ENCODE measurements at regions not wholly inside any gene's neighbourhood (a gene's known extent, or its start where the extent isn't known, plus 50 kb on each side); places are given as distances from the start of the nearest gene placed in this dataset.

DNA sequence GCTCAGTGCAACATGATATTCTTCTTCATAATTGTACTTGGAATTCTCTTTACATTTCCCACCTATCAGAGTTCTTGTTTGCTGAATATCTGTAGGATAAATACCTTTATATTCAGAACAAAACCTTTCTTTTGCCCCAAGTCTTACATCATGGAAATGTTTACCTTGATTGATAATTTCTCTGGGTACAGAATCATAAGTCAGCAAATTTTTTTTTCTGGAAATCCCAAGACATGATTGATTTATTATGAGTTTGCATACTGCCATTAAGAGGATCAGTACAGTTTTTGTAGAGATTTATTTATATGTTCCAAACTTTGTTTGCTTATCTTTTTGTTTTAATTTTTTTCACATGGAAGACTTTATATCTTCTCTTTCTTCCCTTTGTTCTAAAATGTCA, 699.8 kb upstream of the KIF2B start:
- Histone ChIP-seq H3K9me3 (ENCODE audit: control insufficient read depth, insufficient read depth, low read length) (no peaks in the 10 kb centered on the region), H3K4me3 (ENCODE audit: low read length) (no peak overlapping the region), H3K79me2 (ENCODE audit: control insufficient read depth, low read length) (no peaks in the 10 kb centered on the region)

DNA sequence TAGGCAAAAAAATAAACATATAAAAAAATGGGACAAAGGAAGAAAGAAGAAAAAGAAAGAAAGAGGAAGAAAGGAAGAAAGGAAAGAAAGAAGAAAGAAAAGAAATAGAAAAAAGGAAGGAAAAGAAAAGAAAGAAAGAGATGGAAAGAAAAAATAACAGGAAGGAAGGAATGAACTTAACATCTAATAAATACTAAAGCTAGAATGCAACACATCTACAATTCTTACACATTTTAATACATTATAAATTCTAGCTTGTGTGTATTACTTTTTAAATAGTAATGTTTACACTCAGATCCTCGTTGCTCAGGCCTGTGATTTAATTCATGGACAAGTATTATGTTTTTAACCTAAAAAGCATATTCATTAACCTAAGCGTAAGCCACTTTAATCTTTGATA, 703.0 kb upstream of the KIF2B start:
- H3K27me3 ChIP-seq (ENCODE audit: control insufficient read depth, low read length) = no peaks in the 10 kb centered on the region

More for the DNA sequence above, 699.8 kb upstream of the KIF2B start:
- no peak overlapping the region for H3K27ac ChIP-seq (ENCODE audit: low read depth, low read length)
- no peaks in the 10 kb centered on the region for H3K27me3 ChIP-seq (ENCODE audit: control insufficient read depth, low read length)
- no peaks in the 10 kb centered on the region for H3F3A ChIP-seq (ENCODE audit: control insufficient read depth, insufficient read depth)
- TF ChIP-seq, protein P1, sequence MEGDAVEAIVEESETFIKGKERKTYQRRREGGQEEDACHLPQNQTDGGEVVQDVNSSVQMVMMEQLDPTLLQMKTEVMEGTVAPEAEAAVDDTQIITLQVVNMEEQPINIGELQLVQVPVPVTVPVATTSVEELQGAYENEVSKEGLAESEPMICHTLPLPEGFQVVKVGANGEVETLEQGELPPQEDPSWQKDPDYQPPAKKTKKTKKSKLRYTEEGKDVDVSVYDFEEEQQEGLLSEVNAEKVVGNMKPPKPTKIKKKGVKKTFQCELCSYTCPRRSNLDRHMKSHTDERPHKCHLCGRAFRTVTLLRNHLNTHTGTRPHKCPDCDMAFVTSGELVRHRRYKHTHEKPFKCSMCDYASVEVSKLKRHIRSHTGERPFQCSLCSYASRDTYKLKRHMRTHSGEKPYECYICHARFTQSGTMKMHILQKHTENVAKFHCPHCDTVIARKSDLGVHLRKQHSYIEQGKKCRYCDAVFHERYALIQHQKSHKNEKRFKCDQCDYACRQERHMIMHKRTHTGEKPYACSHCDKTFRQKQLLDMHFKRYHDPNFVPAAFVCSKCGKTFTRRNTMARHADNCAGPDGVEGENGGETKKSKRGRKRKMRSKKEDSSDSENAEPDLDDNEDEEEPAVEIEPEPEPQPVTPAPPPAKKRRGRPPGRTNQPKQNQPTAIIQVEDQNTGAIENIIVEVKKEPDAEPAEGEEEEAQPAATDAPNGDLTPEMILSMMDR (IDR thresholded peaks at IDR 0.05; ENCODE audit: low read depth, low read length, poor library complexity, severe bottlenecking) = no peak
- H3K9me2 ChIP-seq (replicated peaks; ENCODE audit: control insufficient read depth, low read length) = no peaks in the 10 kb centered on the region
- H3K4me1 ChIP-seq (ENCODE audit: control insufficient read depth, low read length) = no peaks in the 10 kb centered on the region
- no peak overlapping the region for H3K4me2 ChIP-seq (ENCODE audit: low read length)
- H3K36me3 ChIP-seq (ENCODE audit: control insufficient read depth, low read length) = no peaks in the 10 kb centered on the region
- no peaks in the 10 kb centered on the region for H4K20me1 ChIP-seq (ENCODE audit: control insufficient read depth, insufficient read depth, low read depth, low read length)

DNA sequence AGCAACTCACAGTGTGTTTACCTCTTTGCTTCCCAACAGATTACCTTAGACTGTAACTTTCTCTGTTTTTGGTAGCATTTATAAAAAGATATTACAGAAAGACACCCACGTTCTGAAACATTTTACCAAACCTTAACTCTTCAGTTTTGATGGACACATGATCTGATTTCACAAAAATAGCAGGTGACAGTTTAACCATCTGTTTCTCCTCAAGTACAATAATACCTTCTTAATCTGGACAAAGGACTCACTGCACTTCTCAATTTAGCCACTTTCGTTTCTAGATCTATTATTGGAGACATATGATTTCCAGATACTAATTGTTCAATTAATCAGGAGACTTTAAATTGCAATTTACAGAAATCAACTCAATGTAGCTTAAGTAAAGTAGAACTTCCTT, 703.8 kb upstream of the KIF2B start:
- no peaks in the 10 kb centered on the region for H4K20me1 ChIP-seq (ENCODE audit: control insufficient read depth, insufficient read depth, low read depth, low read length)
- H3K9me3 ChIP-seq (ENCODE audit: control insufficient read depth, insufficient read depth, low read length) = no peaks in the 10 kb centered on the region
- no peaks in the 10 kb centered on the region for H3K4me1 ChIP-seq (ENCODE audit: control insufficient read depth, low read length)
- H3K36me3 ChIP-seq (ENCODE audit: control insufficient read depth, low read length) = no peaks in the 10 kb centered on the region
- H3K79me2 ChIP-seq (ENCODE audit: control insufficient read depth, low read length) = no peaks in the 10 kb centered on the region
- no peak overlapping the region for H3K4me3 ChIP-seq (ENCODE audit: low read length)
- no peaks in the 10 kb centered on the region for H3K9me2 ChIP-seq (replicated peaks; ENCODE audit: control insufficient read depth, low read length)
- H3F3A ChIP-seq (ENCODE audit: control insufficient read depth, insufficient read depth) = no peaks in the 10 kb centered on the region
- H3K27me3 ChIP-seq (ENCODE audit: control insufficient read depth, low read length) = no peaks in the 10 kb centered on the region
- H3K4me2 ChIP-seq (ENCODE audit: low read length) = no peak overlapping the region
- H3K27ac ChIP-seq (ENCODE audit: low read depth, low read length) = no peak overlapping the region
- TF ChIP-seq EZH2phosphoT487 (IDR thresholded peaks at IDR 0.05; ENCODE audit: borderline replicate concordance, low read length) = no peak
- TF ChIP-seq, protein P1 (IDR thresholded peaks at IDR 0.05; ENCODE audit: low read depth, low read length, poor library complexity, severe bottlenecking) = no peak

More for the DNA sequence above, 703.0 kb upstream of the KIF2B start:
- no peaks in the 10 kb centered on the region for H3K36me3 ChIP-seq (ENCODE audit: control insufficient read depth, low read length)
- H3K9me3 ChIP-seq (ENCODE audit: control insufficient read depth, insufficient read depth, low read length) = no peaks in the 10 kb centered on the region
- H3F3A ChIP-seq (ENCODE audit: control insufficient read depth, insufficient read depth) = no peaks in the 10 kb centered on the region
- H3K9me2 ChIP-seq (replicated peaks; ENCODE audit: control insufficient read depth, low read length) = no peaks in the 10 kb centered on the region
- no peaks in the 10 kb centered on the region for H3K4me1 ChIP-seq (ENCODE audit: control insufficient read depth, low read length)
- no peak overlapping the region for H3K4me3 ChIP-seq (ENCODE audit: low read length)
- TF ChIP-seq EZH2phosphoT487 (IDR thresholded peaks at IDR 0.05; ENCODE audit: borderline replicate concordance, low read length) = no peak
- TF ChIP-seq, protein P1 (IDR thresholded peaks at IDR 0.05; ENCODE audit: low read depth, low read length, poor library complexity, severe bottlenecking) = no peak
- no peak overlapping the region for H3K27ac ChIP-seq (ENCODE audit: low read depth, low read length)
- no peaks in the 10 kb centered on the region for H3K79me2 ChIP-seq (ENCODE audit: control insufficient read depth, low read length)
- H3K4me2 ChIP-seq (ENCODE audit: low read length) = no peak overlapping the region
- no peaks in the 10 kb centered on the region for H4K20me1 ChIP-seq (ENCODE audit: control insufficient read depth, insufficient read depth, low read depth, low read length)

DNA sequence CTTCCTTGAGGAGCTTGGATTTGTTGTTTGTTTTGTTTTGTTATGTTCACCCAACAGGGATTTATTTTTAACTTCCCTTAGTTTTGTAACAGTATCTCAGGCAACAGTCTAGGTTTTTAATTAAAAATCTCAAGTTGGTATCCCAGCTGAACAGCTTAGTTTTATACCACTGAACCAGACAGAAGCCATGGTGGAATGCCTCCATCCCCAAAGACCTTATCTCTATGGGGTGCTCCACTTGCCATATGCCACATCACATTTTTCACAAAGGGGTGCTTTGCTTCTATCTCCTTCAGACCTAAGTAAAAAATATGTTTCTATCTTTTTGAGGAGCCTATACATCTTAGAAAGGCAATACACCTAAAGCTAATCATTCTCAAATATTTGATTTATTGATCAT, 715.8 kb upstream of the KIF2B start:
- no peaks in the 10 kb centered on the region for H3K9me3 ChIP-seq (ENCODE audit: control insufficient read depth, insufficient read depth, low read length)
- no peaks in the 10 kb centered on the region for H3K79me2 ChIP-seq (ENCODE audit: control insufficient read depth, low read length)

More for the DNA sequence above, 715.8 kb upstream of the KIF2B start:
- no peak overlapping the region for H3K4me3 ChIP-seq (ENCODE audit: low read length)
- TF ChIP-seq, protein P1 (IDR thresholded peaks at IDR 0.05; ENCODE audit: low read depth, low read length, poor library complexity, severe bottlenecking) = no peak
- no peak for TF ChIP-seq EZH2phosphoT487 (IDR thresholded peaks at IDR 0.05; ENCODE audit: borderline replicate concordance, low read length)
- no peaks in the 10 kb centered on the region for H4K20me1 ChIP-seq (ENCODE audit: control insufficient read depth, insufficient read depth, low read depth, low read length)
- H3K36me3 ChIP-seq (ENCODE audit: control insufficient read depth, low read length) = no peaks in the 10 kb centered on the region
- H3K4me2 ChIP-seq (ENCODE audit: low read length) = no peak overlapping the region
- H3F3A ChIP-seq (ENCODE audit: control insufficient read depth, insufficient read depth) = no peaks in the 10 kb centered on the region
- H3K4me1 ChIP-seq (ENCODE audit: control insufficient read depth, low read length) = no peaks in the 10 kb centered on the region
- no peaks in the 10 kb centered on the region for H3K27me3 ChIP-seq (ENCODE audit: control insufficient read depth, low read length)
- H3K9me2 ChIP-seq (replicated peaks; ENCODE audit: control insufficient read depth, low read length) = no peaks in the 10 kb centered on the region
- no peak overlapping the region for H3K27ac ChIP-seq (ENCODE audit: low read depth, low read length)
